HCEC 1CT (cell line): ENCODE measurements at regions not wholly inside any gene's neighbourhood (a gene's known extent, or its start where the extent isn't known, plus 50 kb on each side); places are given as distances from the start of the nearest gene placed in this dataset.
A peak's percentile ranks its signal among the peaks of the same experiment; 100 is the strongest.

Experiments
- DNase-seq: peaks from one replicate; pipeline ENCODE4 v3.0.0-alpha.2; 2017

- DNase-seq = no peak
Observed at GRCh38 chr12:53838978-53839377, 87.2 kb upstream of the CISTR start.

GRCh38 chr12:53840316-53840715 is 88.5 kb upstream of the CISTR start:
- DNase-seq = no peak

GRCh38 chr12:53842686-53843085 is 90.9 kb upstream of the CISTR start:
- no peak for DNase-seq

- DNase-seq = no peak
Observed at GRCh38 chr12:53843545-53843944, 91.8 kb upstream of the CISTR start.

GRCh38 chr12:53844994-53845844 is 93.4 kb upstream of the HOXC13 start:
- peak; percentile 14 for DNase-seq

GRCh38 chr12:53845932-53846331 is 92.7 kb upstream of the HOXC13 start:
- DNase-seq = no peak

GRCh38 chr12:53849113-53849512 is 89.5 kb upstream of the HOXC13 start:
- DNase-seq = no peak

GRCh38 chr12:53849656-53850055 is 89.0 kb upstream of the HOXC13 start:
- DNase-seq = no peak

- DNase-seq = no peak
Observed at GRCh38 chr12:53852061-53852460, 86.6 kb upstream of the HOXC13 start.

GRCh38 chr12:53852992-53853391 is 85.6 kb upstream of the HOXC13 start:
- no peak for DNase-seq

- no peak for DNase-seq
Observed at GRCh38 chr12:53854701-53855316, 83.8 kb upstream of the HOXC13 start.

- DNase-seq = no peak
Observed at GRCh38 chr12:53856132-53856531, 82.5 kb upstream of the HOXC13 start.

- no peak for DNase-seq
Observed at GRCh38 chr12:53857666-53858065, 81.0 kb upstream of the HOXC13 start.

GRCh38 chr12:53860426-53861345 is 77.9 kb upstream of the HOXC13 start:
- no peak for DNase-seq

- DNase-seq = no peak
Observed at GRCh38 chr12:53862206-53862605, 76.4 kb upstream of the HOXC13 start.

- DNase-seq = peak; percentile 63
Observed at GRCh38 chr12:53862831-53863230, 75.8 kb upstream of the HOXC13 start.

GRCh38 chr12:53866727-53867126 is 71.9 kb upstream of the HOXC13 start:
- no peak for DNase-seq

GRCh38 chr12:53867216-53868012 is 71.2 kb upstream of the HOXC13 start:
- DNase-seq = peak; percentile 70

GRCh38 chr12:53868511-53868986 is 70.1 kb upstream of the HOXC13 start:
- DNase-seq = no peak

- no peak for DNase-seq
Observed at GRCh38 chr12:53869500-53869899, 69.1 kb upstream of the HOXC13 start.

GRCh38 chr12:53870117-53870516 is 68.5 kb upstream of the HOXC13 start:
- no peak for DNase-seq

GRCh38 chr12:53871367-53871766 is 67.3 kb upstream of the HOXC13 start:
- DNase-seq = no peak
